ENCODE measurements at regions not wholly inside any gene's neighbourhood (a gene's known extent, or its start where the extent isn't known, plus 50 kb on each side); places are given as distances from the start of the nearest gene placed in this dataset.

DNA sequence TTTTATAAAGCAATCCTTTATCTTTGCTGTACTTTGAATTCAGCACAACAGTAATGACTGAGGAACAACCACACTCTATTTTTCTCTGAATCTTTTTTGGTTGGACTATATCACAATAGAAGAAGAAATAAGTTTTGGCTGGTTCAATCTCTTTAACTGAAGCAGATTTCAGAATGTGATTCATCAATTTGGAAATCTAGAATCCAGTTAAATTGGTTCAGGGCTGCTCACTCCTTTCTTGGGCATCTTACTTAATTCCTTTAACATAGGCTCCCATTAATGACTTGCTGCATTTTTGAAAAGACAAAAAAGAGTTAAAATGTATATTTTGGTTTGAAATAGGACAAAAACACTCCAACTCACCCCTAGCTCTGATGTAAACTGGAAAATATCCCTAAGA, 688.3 kb upstream of the NECTIN3 start:
- TF ChIP-seq, protein P1, sequence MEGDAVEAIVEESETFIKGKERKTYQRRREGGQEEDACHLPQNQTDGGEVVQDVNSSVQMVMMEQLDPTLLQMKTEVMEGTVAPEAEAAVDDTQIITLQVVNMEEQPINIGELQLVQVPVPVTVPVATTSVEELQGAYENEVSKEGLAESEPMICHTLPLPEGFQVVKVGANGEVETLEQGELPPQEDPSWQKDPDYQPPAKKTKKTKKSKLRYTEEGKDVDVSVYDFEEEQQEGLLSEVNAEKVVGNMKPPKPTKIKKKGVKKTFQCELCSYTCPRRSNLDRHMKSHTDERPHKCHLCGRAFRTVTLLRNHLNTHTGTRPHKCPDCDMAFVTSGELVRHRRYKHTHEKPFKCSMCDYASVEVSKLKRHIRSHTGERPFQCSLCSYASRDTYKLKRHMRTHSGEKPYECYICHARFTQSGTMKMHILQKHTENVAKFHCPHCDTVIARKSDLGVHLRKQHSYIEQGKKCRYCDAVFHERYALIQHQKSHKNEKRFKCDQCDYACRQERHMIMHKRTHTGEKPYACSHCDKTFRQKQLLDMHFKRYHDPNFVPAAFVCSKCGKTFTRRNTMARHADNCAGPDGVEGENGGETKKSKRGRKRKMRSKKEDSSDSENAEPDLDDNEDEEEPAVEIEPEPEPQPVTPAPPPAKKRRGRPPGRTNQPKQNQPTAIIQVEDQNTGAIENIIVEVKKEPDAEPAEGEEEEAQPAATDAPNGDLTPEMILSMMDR (conservative IDR thresholded peaks at IDR 0.05; ENCODE audit: low read depth, low read length): no peak
- TF ChIP-seq EZH2 (IDR thresholded peaks at IDR 0.05; ENCODE audit: borderline replicate concordance, low read depth, low read length, poor library complexity, severe bottlenecking): no peak

Measured in A673 (cell line).